ENCODE measurements at regions not wholly inside any gene's neighbourhood (a gene's known extent, or its start where the extent isn't known, plus 50 kb on each side); places are given as distances from the start of the nearest gene placed in this dataset.

DNA sequence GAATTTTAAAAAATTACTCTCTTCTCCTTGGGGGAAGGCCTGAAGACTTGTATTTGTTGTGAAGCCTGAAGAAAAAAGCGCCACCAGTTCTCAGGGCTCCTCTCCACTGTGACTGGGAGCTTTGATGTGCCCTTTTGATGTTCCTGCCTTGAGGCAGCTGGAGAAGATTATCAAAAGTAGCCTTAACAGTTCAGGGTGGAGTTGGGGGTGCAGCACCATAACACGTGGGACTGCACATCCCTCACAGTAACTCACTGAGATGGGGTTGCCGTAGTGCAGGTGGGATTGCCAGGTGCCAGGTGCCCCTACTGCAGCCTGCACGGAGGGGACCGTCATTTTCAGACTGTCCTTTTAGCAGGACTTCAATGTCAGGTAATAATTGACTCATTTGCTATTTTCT lies 474.1 kb downstream of the ETNK1 start:
- H3K4me1 Mint-ChIP-seq (ENCODE audit: unreplicated experiment) = peaks cover 8% of the 10 kb centered on the region
- no peak overlapping the region for H3K27ac Mint-ChIP-seq (ENCODE audit: unreplicated experiment)
- TF ChIP-seq, protein P1, sequence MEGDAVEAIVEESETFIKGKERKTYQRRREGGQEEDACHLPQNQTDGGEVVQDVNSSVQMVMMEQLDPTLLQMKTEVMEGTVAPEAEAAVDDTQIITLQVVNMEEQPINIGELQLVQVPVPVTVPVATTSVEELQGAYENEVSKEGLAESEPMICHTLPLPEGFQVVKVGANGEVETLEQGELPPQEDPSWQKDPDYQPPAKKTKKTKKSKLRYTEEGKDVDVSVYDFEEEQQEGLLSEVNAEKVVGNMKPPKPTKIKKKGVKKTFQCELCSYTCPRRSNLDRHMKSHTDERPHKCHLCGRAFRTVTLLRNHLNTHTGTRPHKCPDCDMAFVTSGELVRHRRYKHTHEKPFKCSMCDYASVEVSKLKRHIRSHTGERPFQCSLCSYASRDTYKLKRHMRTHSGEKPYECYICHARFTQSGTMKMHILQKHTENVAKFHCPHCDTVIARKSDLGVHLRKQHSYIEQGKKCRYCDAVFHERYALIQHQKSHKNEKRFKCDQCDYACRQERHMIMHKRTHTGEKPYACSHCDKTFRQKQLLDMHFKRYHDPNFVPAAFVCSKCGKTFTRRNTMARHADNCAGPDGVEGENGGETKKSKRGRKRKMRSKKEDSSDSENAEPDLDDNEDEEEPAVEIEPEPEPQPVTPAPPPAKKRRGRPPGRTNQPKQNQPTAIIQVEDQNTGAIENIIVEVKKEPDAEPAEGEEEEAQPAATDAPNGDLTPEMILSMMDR (IDR thresholded peaks at IDR 0.05; ENCODE audit: unreplicated experiment) = no peak
- no peaks in the 10 kb centered on the region for H3K9me3 Mint-ChIP-seq (ENCODE audit: unreplicated experiment)
- no peak for DNase-seq (ENCODE audit: low spot score)
- no peaks in the 10 kb centered on the region for H3K27me3 Mint-ChIP-seq (ENCODE audit: unreplicated experiment)
- H3K36me3 Mint-ChIP-seq (ENCODE audit: low read depth, unreplicated experiment) = no peaks in the 10 kb centered on the region
- H3K4me3 Mint-ChIP-seq (ENCODE audit: unreplicated experiment) = no peak overlapping the region

DNA sequence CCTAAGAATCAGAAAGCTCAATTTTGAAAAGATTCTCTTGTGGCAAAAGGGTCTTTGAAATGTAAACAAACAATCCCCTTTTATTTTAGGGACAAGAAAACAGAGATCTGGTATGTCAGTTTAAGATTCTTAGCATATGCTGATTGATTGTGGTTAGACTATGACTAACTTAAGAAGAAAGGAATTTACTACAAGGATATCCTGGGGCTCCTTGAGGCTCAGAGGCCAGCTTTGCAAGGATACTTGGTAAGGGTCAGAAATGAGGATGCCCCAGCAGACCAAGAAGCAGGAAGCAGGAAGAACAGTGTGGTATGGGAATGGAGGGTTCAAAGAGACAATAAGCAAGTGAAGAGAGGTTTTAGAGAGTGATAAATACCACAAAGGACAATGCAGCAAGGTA lies 474.6 kb downstream of the ETNK1 start:
- no peak overlapping the region for H3K4me3 Mint-ChIP-seq (ENCODE audit: unreplicated experiment)
- no peak overlapping the region for H3K27ac Mint-ChIP-seq (ENCODE audit: unreplicated experiment)
- TF ChIP-seq, protein P1 (IDR thresholded peaks at IDR 0.05; ENCODE audit: unreplicated experiment) = no peak
- H3K36me3 Mint-ChIP-seq (ENCODE audit: low read depth, unreplicated experiment) = no peaks in the 10 kb centered on the region
- H3K27me3 Mint-ChIP-seq (ENCODE audit: unreplicated experiment) = no peaks in the 10 kb centered on the region
- DNase-seq (ENCODE audit: low spot score) = no peak
- no peaks in the 10 kb centered on the region for H3K9me3 Mint-ChIP-seq (ENCODE audit: unreplicated experiment)
- H3K4me1 Mint-ChIP-seq (ENCODE audit: unreplicated experiment) = peaks cover 8% of the 10 kb centered on the region

DNA sequence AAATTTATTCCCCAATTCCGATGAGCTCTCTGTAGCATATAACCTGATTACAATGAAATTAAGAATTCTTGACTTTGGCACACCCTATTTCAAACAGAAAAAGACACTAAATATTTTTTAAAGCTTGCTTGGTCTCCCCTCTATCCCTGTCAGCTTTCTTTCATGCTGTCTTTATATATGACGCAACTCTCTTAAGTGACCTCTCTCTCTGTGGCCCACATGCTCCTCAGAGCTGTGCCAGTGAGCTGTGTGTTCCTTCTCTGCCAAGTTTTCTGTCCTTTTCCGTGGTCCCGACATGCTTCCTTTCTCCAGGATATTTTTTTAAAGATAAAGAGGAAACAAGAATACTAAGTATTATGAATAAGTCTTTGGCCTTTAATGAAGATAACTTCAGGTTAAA lies 484.0 kb downstream of the ETNK1 start:
- no peak overlapping the region for H3K4me3 Mint-ChIP-seq (ENCODE audit: unreplicated experiment)
- no peaks in the 10 kb centered on the region for H3K4me1 Mint-ChIP-seq (ENCODE audit: unreplicated experiment)
- no peaks in the 10 kb centered on the region for H3K9me3 Mint-ChIP-seq (ENCODE audit: unreplicated experiment)
- no peaks in the 10 kb centered on the region for H3K36me3 Mint-ChIP-seq (ENCODE audit: low read depth, unreplicated experiment)
- no peak for DNase-seq (ENCODE audit: low spot score)
- no peaks in the 10 kb centered on the region for H3K27me3 Mint-ChIP-seq (ENCODE audit: unreplicated experiment)
- no peak overlapping the region for H3K27ac Mint-ChIP-seq (ENCODE audit: unreplicated experiment)
- TF ChIP-seq, protein P1 (IDR thresholded peaks at IDR 0.05; ENCODE audit: unreplicated experiment) = no peak

DNA sequence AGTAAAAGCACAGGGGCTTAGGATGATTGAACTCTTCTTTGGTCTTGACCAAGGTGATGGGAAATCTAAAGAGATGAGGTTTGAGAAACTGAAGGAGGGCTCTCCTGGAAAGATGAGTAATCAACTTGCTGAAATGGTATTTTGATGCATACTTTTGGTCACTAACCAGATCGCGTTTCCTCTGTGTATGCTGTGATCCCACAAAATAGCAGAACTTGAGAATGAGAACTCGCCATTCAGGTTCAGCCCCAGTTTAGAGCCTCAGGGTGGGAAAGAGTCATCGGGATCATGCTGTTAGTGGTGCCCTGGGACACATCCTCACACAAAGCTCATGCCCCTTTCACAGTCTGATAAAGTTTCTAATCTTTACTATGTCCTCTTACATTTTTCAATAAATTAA lies 488.8 kb downstream of the ETNK1 start:
- H3K9me3 Mint-ChIP-seq (ENCODE audit: unreplicated experiment) = no peaks in the 10 kb centered on the region
- H3K27ac Mint-ChIP-seq (ENCODE audit: unreplicated experiment) = no peak overlapping the region
- H3K36me3 Mint-ChIP-seq (ENCODE audit: low read depth, unreplicated experiment) = no peaks in the 10 kb centered on the region
- no peaks in the 10 kb centered on the region for H3K27me3 Mint-ChIP-seq (ENCODE audit: unreplicated experiment)
- TF ChIP-seq, protein P1 (IDR thresholded peaks at IDR 0.05; ENCODE audit: unreplicated experiment) = no peak
- DNase-seq (ENCODE audit: low spot score) = no peak
- H3K4me3 Mint-ChIP-seq (ENCODE audit: unreplicated experiment) = no peak overlapping the region
- H3K4me1 Mint-ChIP-seq (ENCODE audit: unreplicated experiment) = no peaks in the 10 kb centered on the region

DNA sequence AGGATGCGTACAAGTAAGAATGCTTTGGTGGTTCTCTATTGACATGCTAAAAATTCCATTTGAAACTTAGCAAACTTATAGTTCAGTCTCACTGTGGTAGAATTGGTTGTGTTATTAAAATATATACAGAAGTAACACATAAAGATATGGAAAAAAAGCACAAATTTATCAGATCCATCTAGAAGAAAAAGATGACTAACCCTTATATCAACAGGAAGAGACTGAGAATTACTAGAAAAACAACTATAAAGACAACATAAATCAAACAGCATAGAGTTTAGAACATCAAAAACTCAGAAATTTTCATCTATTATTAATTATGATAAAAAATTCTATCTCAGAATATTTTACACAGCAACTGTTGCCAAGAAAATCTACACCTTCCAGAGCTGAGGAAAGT lies 491.0 kb downstream of the ETNK1 start:
- TF ChIP-seq, protein P1 (IDR thresholded peaks at IDR 0.05; ENCODE audit: unreplicated experiment) = no peak
- Mint-ChIP-seq H3K27me3 (ENCODE audit: unreplicated experiment) (no peaks in the 10 kb centered on the region), H3K27ac (ENCODE audit: unreplicated experiment) (no peak overlapping the region), H3K9me3 (ENCODE audit: unreplicated experiment) (no peaks in the 10 kb centered on the region), H3K4me3 (ENCODE audit: unreplicated experiment) (no peak overlapping the region), H3K4me1 (ENCODE audit: unreplicated experiment) (no peaks in the 10 kb centered on the region), H3K36me3 (ENCODE audit: low read depth, unreplicated experiment) (no peaks in the 10 kb centered on the region)
- DNase-seq (ENCODE audit: low spot score) = no peak

Measured in endothelial cell (in vitro differentiated cells).